ENCODE measurements at regions not wholly inside any gene's neighbourhood (a gene's known extent, or its start where the extent isn't known, plus 50 kb on each side); places are given as distances from the start of the nearest gene placed in this dataset.
"Not testable (repeated sequence)": the region's sequence is repeated elsewhere in the genome, so short reads cannot be mapped to it uniquely, and the experiment has no call there.

- FAIRE-seq (no peak), DNase-seq (ENCODE audit: insufficient read length) (no peak)
- no peak for TF ChIP-seq POLR2A (IDR thresholded peaks at IDR 0.05; ENCODE audit: low read depth, low read length)
- TF ChIP-seq TAF1 (IDR thresholded peaks at IDR 0.05; ENCODE audit: borderline replicate concordance, low read depth, low read length) = no peak
Observed at GRCh38 chr7:152905949-152906348, 146.4 kb downstream of the ACTR3B start.

- DNase-seq (ENCODE audit: insufficient read length) (no peak), FAIRE-seq (no peak)
- TF ChIP-seq TAF1 (IDR thresholded peaks at IDR 0.05; ENCODE audit: borderline replicate concordance, low read depth, low read length) = no peak
- TF ChIP-seq POLR2AphosphoS5 (IDR thresholded peaks at IDR 0.05; ENCODE audit: low read depth, low read length) = no peak
- TF ChIP-seq POLR2A (IDR thresholded peaks at IDR 0.05; ENCODE audit: low read depth, low read length) = no peak
Observed at GRCh38 chr7:152907042-152907761, 147.7 kb downstream of the ACTR3B start.

- TF ChIP-seq POLR2AphosphoS5 (IDR thresholded peaks at IDR 0.05; ENCODE audit: low read depth, low read length) (no peak), POLR2A (IDR thresholded peaks at IDR 0.05; ENCODE audit: low read depth, low read length) (no peak), TAF1 (IDR thresholded peaks at IDR 0.05; ENCODE audit: borderline replicate concordance, low read depth, low read length) (no peak)
- FAIRE-seq (no peak), DNase-seq (ENCODE audit: insufficient read length) (no peak)
Observed at GRCh38 chr7:152909280-152909679, 149.7 kb downstream of the ACTR3B start.

- TF ChIP-seq TAF1 (IDR thresholded peaks at IDR 0.05; ENCODE audit: borderline replicate concordance, low read depth, low read length) = no peak
- no peak for TF ChIP-seq POLR2AphosphoS5 (IDR thresholded peaks at IDR 0.05; ENCODE audit: low read depth, low read length)
- no peak for TF ChIP-seq POLR2A (IDR thresholded peaks at IDR 0.05; ENCODE audit: low read depth, low read length)
- FAIRE-seq (no peak), DNase-seq (ENCODE audit: insufficient read length) (no peak)
Observed at GRCh38 chr7:152909683-152910544, 150.4 kb downstream of the ACTR3B start.

- no peak for TF ChIP-seq POLR2A (IDR thresholded peaks at IDR 0.05; ENCODE audit: low read depth, low read length)
- TF ChIP-seq POLR2AphosphoS5 (IDR thresholded peaks at IDR 0.05; ENCODE audit: low read depth, low read length) = no peak
- no peak for TF ChIP-seq TAF1 (IDR thresholded peaks at IDR 0.05; ENCODE audit: borderline replicate concordance, low read depth, low read length)
- DNase-seq (ENCODE audit: insufficient read length) = no peak
- no peak for FAIRE-seq
Observed at GRCh38 chr7:152910545-152911225, 151.1 kb downstream of the ACTR3B start.

GRCh38 chr7:152911226-152911560, 151.6 kb downstream of the ACTR3B start:
- DNase-seq (ENCODE audit: insufficient read length) = no peak
- TF ChIP-seq POLR2AphosphoS5 (IDR thresholded peaks at IDR 0.05; ENCODE audit: low read depth, low read length) (no peak), TAF1 (IDR thresholded peaks at IDR 0.05; ENCODE audit: borderline replicate concordance, low read depth, low read length) (no peak), POLR2A (IDR thresholded peaks at IDR 0.05; ENCODE audit: low read depth, low read length) (no peak)
- no peak for FAIRE-seq

- DNase-seq (ENCODE audit: insufficient read length) (no peak), FAIRE-seq (no peak)
- TF ChIP-seq POLR2A (IDR thresholded peaks at IDR 0.05; ENCODE audit: low read depth, low read length) = no peak
Observed at GRCh38 chr7:152911922-152912321, 152.4 kb downstream of the ACTR3B start.

GRCh38 chr7:152912511-152912910, 153.0 kb downstream of the ACTR3B start:
- DNase-seq (ENCODE audit: insufficient read length) = no peak
- TF ChIP-seq TAF1 (IDR thresholded peaks at IDR 0.05; ENCODE audit: borderline replicate concordance, low read depth, low read length) = no peak
- no peak for TF ChIP-seq POLR2A (IDR thresholded peaks at IDR 0.05; ENCODE audit: low read depth, low read length)
- no peak for TF ChIP-seq POLR2AphosphoS5 (IDR thresholded peaks at IDR 0.05; ENCODE audit: low read depth, low read length)
- no peak for FAIRE-seq

GRCh38 chr7:152913492-152913891, 153.9 kb downstream of the ACTR3B start:
- FAIRE-seq (no peak), DNase-seq (ENCODE audit: insufficient read length) (no peak)
- TF ChIP-seq POLR2AphosphoS5 (IDR thresholded peaks at IDR 0.05; ENCODE audit: low read depth, low read length) (no peak), TAF1 (IDR thresholded peaks at IDR 0.05; ENCODE audit: borderline replicate concordance, low read depth, low read length) (no peak)

GRCh38 chr7:152914014-152914844, 154.7 kb downstream of the ACTR3B start:
- FAIRE-seq (peak; percentile 14), DNase-seq (ENCODE audit: insufficient read length) (no peak)
- no peak for TF ChIP-seq TAF1 (IDR thresholded peaks at IDR 0.05; ENCODE audit: borderline replicate concordance, low read depth, low read length)
- no peak for TF ChIP-seq POLR2A (IDR thresholded peaks at IDR 0.05; ENCODE audit: low read depth, low read length)
- TF ChIP-seq POLR2AphosphoS5 (IDR thresholded peaks at IDR 0.05; ENCODE audit: low read depth, low read length) = no peak

- FAIRE-seq; DNase-seq (ENCODE audit: insufficient read length): not testable (repeated sequence)
Observed at GRCh38 chr7:152914845-152915102, 155.2 kb downstream of the ACTR3B start.
